HG02610 (cell line): ENCODE measurements at regions not wholly inside any gene's neighbourhood (a gene's known extent, or its start where the extent isn't known, plus 50 kb on each side); places are given as distances from the start of the nearest gene placed in this dataset.

Source experiments
- ATAC-seq: cut with Tn5 transposase; IDR thresholded peaks from one replicate; pipeline ENCODE4 v1.9.1; 2021; ENCODE audit warnings: mild to moderate bottlenecking, moderate library complexity; ENCODE audit not compliant: unreplicated experiment

DNA sequence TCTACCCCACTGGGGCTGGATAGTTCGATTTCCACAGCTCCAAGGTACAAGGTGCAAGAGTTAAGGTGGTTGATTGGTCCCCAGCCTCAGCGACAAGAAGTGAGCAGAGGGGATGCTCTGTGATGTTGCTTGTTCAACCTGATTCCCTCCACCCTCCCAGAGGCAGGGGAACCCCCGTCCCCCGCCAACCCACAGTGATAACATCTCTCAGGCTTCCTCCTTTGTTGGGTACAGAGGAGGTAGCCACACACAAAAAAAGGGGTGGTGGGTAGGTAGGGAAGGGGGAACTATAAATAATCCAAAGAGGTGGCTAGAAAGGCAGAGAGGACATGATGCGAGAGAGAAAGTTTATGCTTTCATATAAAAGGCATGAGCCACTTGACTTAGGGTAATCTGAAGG, 192.9 kb upstream of the POU3F3 start:
- ATAC-seq: no peak

GRCh38 chr2:104664672-104665071, 189.2 kb upstream of the POU3F3 start:
- no peak for ATAC-seq

- no peak for ATAC-seq
These were observed 185.3 kb upstream of the POU3F3 start for GRCh38 chr2:104668631-104669030.

GRCh38 chr2:104673225-104673624, 180.7 kb upstream of the POU3F3 start:
- no peak for ATAC-seq

GRCh38 chr2:104678181-104678580, 175.7 kb upstream of the POU3F3 start:
- no peak for ATAC-seq

DNA sequence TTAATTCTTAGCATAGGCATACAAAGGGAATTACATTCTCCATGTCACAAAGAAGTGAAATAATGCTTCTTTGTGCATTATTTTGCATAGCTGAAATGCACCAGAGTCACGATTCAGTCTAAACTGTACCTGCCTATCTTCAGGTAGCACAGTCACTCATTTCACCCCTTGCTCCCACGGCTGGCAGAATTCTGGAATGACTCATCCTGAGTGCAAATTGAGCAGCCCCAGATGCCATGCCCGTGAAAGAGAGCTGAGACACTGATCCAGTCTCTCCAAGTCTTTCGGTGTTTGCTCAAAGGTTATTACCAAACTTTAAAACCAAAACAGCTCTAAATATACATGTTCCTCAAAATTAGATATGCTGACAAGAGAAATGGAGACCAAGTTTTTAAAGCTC, 168.3 kb upstream of the POU3F3 start:
- ATAC-seq: no peak

DNA sequence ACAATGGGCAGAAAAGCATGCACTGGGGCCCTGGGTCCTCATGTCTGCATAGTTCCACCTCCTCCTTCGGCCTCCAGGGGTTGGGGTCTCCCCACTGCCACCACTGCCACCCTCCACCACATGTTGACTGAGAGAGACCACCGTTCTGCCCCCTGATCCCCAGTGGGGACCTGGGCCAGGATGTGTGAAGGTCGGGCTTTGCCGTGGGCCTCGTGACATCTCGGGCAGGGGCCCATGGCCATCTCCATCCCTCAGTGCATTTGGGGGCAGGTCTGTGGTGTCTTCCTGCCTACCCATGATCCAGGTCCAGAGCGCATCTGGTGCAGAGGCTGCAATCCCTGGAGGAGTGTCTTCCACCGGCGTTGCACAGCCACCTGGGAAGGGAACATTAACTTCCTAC, 166.8 kb upstream of the POU3F3 start:
- ATAC-seq: no peak

DNA sequence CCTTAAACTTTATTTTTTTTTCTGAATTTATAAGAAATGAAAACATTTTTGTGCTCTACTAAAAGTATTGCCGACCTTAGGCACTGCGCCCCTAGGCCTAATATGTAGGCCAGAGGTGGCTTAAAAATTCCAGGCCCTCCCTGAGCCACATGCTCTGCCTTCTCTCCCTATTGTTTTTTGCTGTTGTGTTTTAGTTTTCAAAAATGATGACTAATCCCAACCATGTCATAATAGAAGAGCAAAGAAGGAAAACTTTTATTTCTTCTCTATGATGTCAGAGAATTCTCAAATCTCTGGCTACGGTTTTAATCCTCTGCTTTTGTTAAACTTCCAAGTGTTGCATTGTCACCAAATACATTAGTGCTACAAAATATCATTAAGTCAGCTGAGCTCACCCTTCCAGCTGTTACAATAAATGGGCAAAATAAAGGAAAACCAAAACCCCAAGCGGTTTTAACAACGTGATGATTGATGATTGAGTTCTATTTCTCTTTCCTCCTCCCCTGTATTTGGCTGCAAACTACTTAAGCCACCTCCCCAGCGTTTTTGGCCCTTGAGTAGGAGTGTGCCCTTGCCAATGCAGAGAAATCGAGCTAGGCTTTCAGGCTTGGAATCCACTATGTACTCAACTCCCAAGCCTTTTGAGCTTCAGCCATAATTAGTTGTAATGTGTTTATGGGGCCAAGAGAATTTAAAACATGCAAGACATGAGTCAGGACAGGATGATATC, 163.5 kb upstream of the POU3F3 start:
- ATAC-seq: no peak

DNA sequence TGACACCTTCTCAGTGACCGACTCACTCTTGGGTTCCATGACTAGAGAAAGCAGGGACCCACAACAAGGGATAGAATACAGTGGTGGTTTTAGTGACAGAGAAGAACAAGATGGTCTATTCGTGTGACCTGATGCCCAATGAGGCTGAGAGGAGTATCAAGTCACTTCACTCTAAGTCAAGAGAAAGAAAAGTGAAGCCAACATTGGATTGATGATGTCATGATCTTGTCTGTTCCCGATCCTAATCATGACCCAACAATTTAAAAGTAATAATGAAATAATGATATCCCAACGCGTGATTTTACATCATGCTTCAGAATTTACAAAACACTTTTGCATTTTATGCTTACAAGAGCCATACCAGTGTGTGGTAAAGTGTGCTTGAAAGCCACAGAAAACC, 155.6 kb upstream of the POU3F3 start:
- ATAC-seq: no peak

GRCh38 chr2:104701411-104701911, 152.5 kb upstream of the POU3F3 start:
- no peak for ATAC-seq

DNA sequence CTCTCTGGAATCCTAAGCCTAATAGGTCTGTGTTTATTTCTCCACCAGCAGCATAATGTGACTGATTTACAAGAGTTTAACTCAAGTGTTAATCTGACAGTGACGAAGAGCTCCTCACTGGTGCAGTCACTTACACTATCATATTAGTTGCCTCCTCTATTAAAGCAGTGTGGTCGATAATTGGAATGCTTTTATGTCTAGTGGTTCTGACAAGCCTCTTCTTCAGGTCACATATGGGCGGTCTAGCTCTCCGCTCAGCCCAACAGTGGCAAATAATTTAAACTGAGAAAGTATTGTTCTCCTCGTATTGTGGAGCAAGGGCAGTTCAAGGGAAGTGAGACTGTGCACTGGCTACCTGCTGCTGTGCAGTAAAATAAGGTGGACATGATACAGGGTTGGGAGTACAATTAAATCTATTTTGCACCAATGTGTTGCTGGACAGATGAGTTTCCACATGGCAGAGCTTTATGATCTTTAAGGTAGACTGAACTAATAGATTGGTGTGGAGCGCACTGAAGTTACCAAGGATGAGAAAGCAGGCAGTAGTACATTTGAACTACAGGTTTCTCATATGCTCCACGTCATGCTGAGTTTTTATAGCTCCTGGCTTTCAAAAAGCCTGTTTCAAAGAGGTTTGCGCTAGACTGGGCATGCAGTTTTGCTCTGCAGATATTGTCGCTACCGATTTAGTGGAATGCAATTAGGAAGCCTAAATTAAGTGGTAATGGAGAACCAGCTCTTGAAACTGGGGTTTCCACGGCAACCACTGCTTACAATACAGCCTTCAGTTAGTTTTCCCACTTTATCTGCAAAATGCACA, 151.7 kb upstream of the POU3F3 start:
- ATAC-seq: no peak

DNA sequence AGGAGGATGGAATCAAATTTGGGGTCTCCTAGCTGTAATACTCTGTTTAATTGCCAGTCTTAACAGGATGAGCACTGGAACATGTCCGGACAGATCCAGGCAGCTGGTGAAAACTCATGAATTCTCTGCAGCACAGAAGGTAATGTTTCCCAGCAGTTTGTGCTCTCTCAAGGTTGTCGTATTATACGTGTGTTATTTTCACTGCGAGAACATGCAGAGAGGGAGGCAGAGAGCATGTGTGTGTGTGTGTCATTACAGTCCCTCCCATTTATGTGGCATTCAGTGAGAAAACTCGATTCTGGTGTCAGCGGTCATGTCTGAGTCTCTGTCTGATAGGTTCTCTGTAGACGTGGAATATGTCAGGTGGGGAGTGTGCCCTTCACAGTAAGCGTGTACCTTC, 150.2 kb upstream of the POU3F3 start:
- no peak for ATAC-seq

DNA sequence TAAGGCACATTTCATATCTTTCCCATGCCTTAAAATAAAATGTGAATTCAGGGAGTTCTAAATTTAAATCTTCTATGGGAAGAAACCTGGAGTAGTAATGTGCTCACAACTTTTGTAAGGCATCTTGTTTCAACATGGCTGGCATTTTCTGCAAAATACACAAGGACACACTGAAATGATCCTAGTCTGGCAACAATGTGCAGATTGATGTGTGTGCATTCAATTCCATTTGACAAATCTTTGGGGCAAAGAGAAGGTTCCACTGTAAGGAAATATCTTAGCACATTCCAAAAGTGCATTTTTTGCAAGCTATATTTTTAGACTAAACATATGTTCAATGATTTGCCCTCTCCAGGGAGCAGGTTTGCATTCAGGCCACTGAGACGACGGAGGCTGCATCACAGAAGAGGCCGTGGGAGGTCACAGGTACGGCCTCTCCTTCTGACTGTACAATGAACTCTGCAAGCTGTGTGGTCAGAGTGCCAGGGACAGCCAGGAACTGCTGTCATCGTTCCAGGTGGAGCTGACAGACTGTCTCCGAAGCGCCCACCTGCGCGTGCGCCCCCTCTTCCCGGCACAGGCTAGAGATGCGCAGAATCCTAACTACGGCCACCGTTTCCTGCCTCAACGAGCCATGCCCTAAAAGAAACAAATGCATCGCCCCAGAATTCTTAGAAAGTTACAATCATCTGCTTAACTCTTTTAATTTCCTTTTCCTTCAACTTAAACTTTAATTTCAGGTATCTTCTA, 149.2 kb upstream of the POU3F3 start:
- ATAC-seq: no peak

GRCh38 chr2:104707056-104707455, 146.9 kb upstream of the POU3F3 start:
- no peak for ATAC-seq

- ATAC-seq: no peak
These were observed 144.9 kb upstream of the POU3F3 start for GRCh38 chr2:104708967-104709366.

- ATAC-seq: no peak
These were observed 137.9 kb upstream of the POU3F3 start for GRCh38 chr2:104716061-104716460.

GRCh38 chr2:104733226-104733943, 120.5 kb upstream of the POU3F3 start:
- ATAC-seq: peak; percentile 73

- ATAC-seq: peak; percentile 48
These were observed 118.9 kb upstream of the POU3F3 start for GRCh38 chr2:104734937-104735586.

GRCh38 chr2:104736026-104736425, 117.9 kb upstream of the POU3F3 start:
- no peak for ATAC-seq

- ATAC-seq: no peak
These were observed 112.1 kb upstream of the POU3F3 start for GRCh38 chr2:104741860-104742259.
